HG03108 (cell line): ENCODE measurements at regions not wholly inside any gene's neighbourhood (a gene's known extent, or its start where the extent isn't known, plus 50 kb on each side); places are given as distances from the start of the nearest gene placed in this dataset.

Source experiments
- ATAC-seq: cut with Tn5 transposase; IDR thresholded peaks from one replicate; pipeline ENCODE4 v1.9.1; 2021; ENCODE audit warnings: moderate library complexity; ENCODE audit not compliant: unreplicated experiment

DNA sequence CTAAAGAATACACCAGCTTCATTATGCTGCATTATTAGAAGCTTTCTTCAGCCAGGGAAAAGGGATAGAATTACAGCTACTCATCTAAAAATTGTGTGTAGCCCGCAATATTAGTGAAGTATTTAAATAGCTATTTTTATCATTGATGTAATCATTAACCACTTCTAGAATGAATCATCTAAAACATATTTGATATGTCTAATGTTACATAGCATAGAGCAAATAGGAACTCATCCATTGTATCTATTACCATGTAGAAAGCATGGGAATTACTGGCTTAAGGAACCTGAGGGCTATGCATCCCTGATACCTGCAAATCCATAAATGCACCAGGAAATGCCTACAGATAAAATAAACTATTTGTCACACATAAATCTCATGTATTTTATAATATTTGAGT is 54.5 kb upstream of the VGLL3 start:
- no peak for ATAC-seq

- ATAC-seq, result no peak
Observed at GRCh38 chr3:87044846-87045245, 53.9 kb upstream of the VGLL3 start.

- no peak for ATAC-seq
Observed at GRCh38 chr3:87044409-87044808, 53.5 kb upstream of the VGLL3 start.

DNA sequence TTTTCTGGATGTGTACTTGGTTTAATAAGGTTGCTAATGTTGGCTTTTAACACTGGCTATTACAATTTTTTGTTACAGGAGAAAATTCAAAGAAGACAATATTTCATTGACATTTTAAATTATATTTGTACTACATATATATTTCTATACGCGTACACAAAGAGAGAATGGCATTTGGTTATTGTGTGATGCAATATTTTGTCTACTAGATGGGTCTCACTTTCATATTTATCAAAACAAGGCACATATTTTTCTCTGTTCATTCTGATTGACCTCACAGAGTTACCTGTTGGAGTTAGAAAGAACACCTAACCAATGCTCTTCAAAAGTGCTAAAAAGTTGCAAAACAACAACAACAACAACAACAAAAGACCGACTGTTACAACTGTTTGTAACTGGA is 50.2 kb upstream of the VGLL3 start:
- no peak for ATAC-seq
